Transverse colon (tissue), 3 donors: ENCODE measurements at regions not wholly inside any gene's neighbourhood (a gene's known extent, or its start where the extent isn't known, plus 50 kb on each side); places are given as distances from the start of the nearest gene placed in this dataset.

Experiments used
- CTCF ChIP-seq, 5 experiments: fragments of 200-600 bp in 3 of 5; fragments of 450-650 bp in 2 of 5; sonication (generic) in 3 of 5; IDR thresholded peaks; 1 replicate in 2 of 5; 2 replicates in 3 of 5; pipeline ENCODE4 v1.5.1; 2016 to 2017; ENCODE audit warnings: antibody characterized with exemption in 5 of 5, inconsistent platforms in 3 of 5, mild to moderate bottlenecking in 2 of 5, moderate library complexity in 1 of 5
- EP300 ChIP-seq: sonication (generic); formaldehyde crosslinking; IDR thresholded peaks from one replicate; pipeline ENCODE4 v1.6.1; 2017; ENCODE audit warnings: antibody characterized with exemption, low read depth
- POLR2A ChIP-seq: fragments of 450-650 bp; IDR thresholded peaks from one replicate; pipeline ENCODE4 v1.6.1; 2016; ENCODE audit warnings: antibody characterized with exemption, mild to moderate bottlenecking, moderate library complexity

- no peak for TF ChIP-seq CTCF (IDR thresholded peaks at IDR 0.05)
- no peak for TF ChIP-seq EP300
- TF ChIP-seq POLR2A, result no peak
Observed at GRCh38 chr12:114605918-114606317, 78.1 kb downstream of the TBX3 start.
